GM23338 (cell line): ENCODE measurements at regions not wholly inside any gene's neighbourhood (a gene's known extent, or its start where the extent isn't known, plus 50 kb on each side); places are given as distances from the start of the nearest gene placed in this dataset.

Experiments used
- ATAC-seq: fragments of 200-7000 bp; cut with Tn5 transposase; 3 replicates; pipeline ENCODE4 v1.9.1; 2020
- DNase-seq: peaks from one replicate; pipeline ENCODE4 v3.0.0-alpha.2; 2015; ENCODE audit warnings: low spot score
- H2AFZ ChIP-seq: fragments of 200-600 bp; sonication (generic); 2 replicates; pipeline ENCODE4 v1.8.0; 2016; ENCODE audit warnings: antibody characterized with exemption, mild to moderate bottlenecking, moderate library complexity
- H3F3A ChIP-seq: fragments of 200-600 bp; sonication (generic); replicated peaks from 2 replicates; pipeline ENCODE4 v1.8.0; 2017; ENCODE audit warnings: antibody characterized with exemption, mixed run types, low read depth
- H3K27ac ChIP-seq: fragments of 200-600 bp; sonication (generic); 2 replicates; pipeline ENCODE4 v1.6.1; 2016; ENCODE audit warnings: low read depth
- H3K27me3 ChIP-seq: fragments of 200-600 bp; sonication (generic); 2 replicates; pipeline ENCODE4 v1.8.0; 2016; ENCODE audit warnings: mild to moderate bottlenecking, mixed run types, moderate library complexity; ENCODE audit not compliant: insufficient read depth
- H3K36me3 ChIP-seq: fragments of 200-600 bp; sonication (generic); 2 replicates; pipeline ENCODE4 v1.8.0; 2016; ENCODE audit warnings: mild to moderate bottlenecking; ENCODE audit not compliant: insufficient read depth
- H3K4me1 ChIP-seq: fragments of 200-600 bp; sonication (generic); 2 replicates; pipeline ENCODE4 v1.8.0; 2016; ENCODE audit warnings: mild to moderate bottlenecking, moderate library complexity; ENCODE audit not compliant: insufficient read depth
- H3K4me2 ChIP-seq: fragments of 200-600 bp; sonication (generic); 2 replicates; pipeline ENCODE4 v1.7.1; 2017; ENCODE audit warnings: mixed run types
- H3K4me3 ChIP-seq: fragments of 200-600 bp; sonication (generic); 2 replicates; pipeline ENCODE4 v1.6.1; 2016; ENCODE audit warnings: mixed run types
- H3K79me2 ChIP-seq: fragments of 200-600 bp; sonication (generic); replicated peaks from 2 replicates; pipeline ENCODE4 v1.8.0; 2017; ENCODE audit warnings: mild to moderate bottlenecking; ENCODE audit not compliant: insufficient read depth
- H3K9me2 ChIP-seq: fragments of 200-600 bp; sonication (generic); 2 replicates; pipeline ENCODE4 v1.8.0; 2017; ENCODE audit not compliant: insufficient read depth
- H4K20me1 ChIP-seq: fragments of 200-600 bp; sonication (generic); replicated peaks from 2 replicates; pipeline ENCODE4 v1.8.0; 2017; ENCODE audit warnings: mild to moderate bottlenecking; ENCODE audit not compliant: insufficient read depth
- H3K27ac Mint-ChIP-seq: 2 replicates; pipeline ENCODE4 v1.8.0; 2020; ENCODE audit warnings: inconsistent platforms, mild to moderate bottlenecking, moderate library complexity, mixed read lengths
- H3K27me3 Mint-ChIP-seq: 3 replicates; pipeline ENCODE4 v1.8.0; 2022; ENCODE audit warnings: low read depth, mild to moderate bottlenecking, moderate library complexity, mixed read lengths, inconsistent platforms; ENCODE audit not compliant: insufficient read depth, poor library complexity
- H3K36me3 Mint-ChIP-seq: 3 replicates; pipeline ENCODE4 v1.8.0; 2021; ENCODE audit warnings: low read depth, mild to moderate bottlenecking, inconsistent platforms, moderate library complexity, mixed read lengths
- H3K4me1 Mint-ChIP-seq: 3 replicates; pipeline ENCODE4 v1.8.0; 2020; ENCODE audit warnings: mild to moderate bottlenecking, inconsistent platforms, mixed read lengths
- H3K4me3 Mint-ChIP-seq: 3 replicates; pipeline ENCODE4 v1.8.0; 2021; ENCODE audit warnings: moderate library complexity, mild to moderate bottlenecking, inconsistent platforms, mixed read lengths
- H3K9me3 Mint-ChIP-seq: 3 replicates; pipeline ENCODE4 v1.8.0; 2020; ENCODE audit warnings: moderate library complexity, mild to moderate bottlenecking, inconsistent platforms, mixed read lengths
- CTCF ChIP-seq, 2 experiments: fragments of 200-600 bp in 1 of 2; sonication (generic) in 1 of 2; conservative IDR thresholded peaks; 2 replicates each; pipeline versions ENCODE4 v1.5.1 to v1.6.1; 2016 to 2017; ENCODE audit warnings: antibody characterized with exemption in 2 of 2, low read depth in 2 of 2, mild to moderate bottlenecking in 2 of 2, moderate library complexity in 1 of 2
- ETS1 ChIP-seq: IDR thresholded peaks from 2 replicates; pipeline ENCODE4 v1.6.1; 2016; ENCODE audit warnings: antibody characterized with exemption
- NANOG ChIP-seq: IDR thresholded peaks from 2 replicates; pipeline ENCODE4 v1.6.1; 2016; ENCODE audit warnings: antibody characterized with exemption, borderline replicate concordance
- REST ChIP-seq: IDR thresholded peaks from one replicate; pipeline ENCODE4 v1.6.1; 2018; ENCODE audit warnings: antibody characterized with exemption; ENCODE audit not compliant: unreplicated experiment
- ZNF114 ChIP-seq: fragments of 250-450 bp; sonication (Bioruptor Pico); IDR thresholded peaks from 2 replicates; pipeline ENCODE4 v1.5.0; 2020; ENCODE audit warnings: mild to moderate bottlenecking, moderate library complexity
- ZNF462 ChIP-seq: fragments of 250-450 bp; sonication (Bioruptor Pico); IDR thresholded peaks from 2 replicates; pipeline ENCODE4 v1.5.0; 2020; ENCODE audit warnings: mild to moderate bottlenecking, moderate library complexity

GRCh38 chr15:85875756-85876155, 81.0 kb upstream of the KLHL25 start:
- no peak overlapping the region for H3K4me3 ChIP-seq
- H3K4me3 Mint-ChIP-seq, result no peak overlapping the region
- no peak overlapping the region for H3K27ac ChIP-seq
- no peaks in the 10 kb centered on the region for H3K36me3 ChIP-seq
- peaks cover 8% of the 10 kb centered on the region for H3K27me3 Mint-ChIP-seq
- peaks cover 3% of the 10 kb centered on the region; the same call in 1 of the 3 replicates for H3K4me1 Mint-ChIP-seq
- no peaks in the 10 kb centered on the region for H3K9me3 Mint-ChIP-seq
- no peak overlapping the region for H3K27ac Mint-ChIP-seq
- no peak overlapping the region for H2AFZ ChIP-seq
- H3K36me3 Mint-ChIP-seq, result no peaks in the 10 kb centered on the region
- H3K79me2 ChIP-seq, result no peaks in the 10 kb centered on the region
- H3F3A ChIP-seq, result no peaks in the 10 kb centered on the region
- no peaks in the 10 kb centered on the region; the same call in 1 of the 2 replicates for H4K20me1 ChIP-seq
- H3K4me2 ChIP-seq, result no peak overlapping the region
- no peak for ATAC-seq
- H3K9me2 ChIP-seq, result no peaks in the 10 kb centered on the region
- no peaks in the 10 kb centered on the region for H3K4me1 ChIP-seq
- no peaks in the 10 kb centered on the region for H3K27me3 ChIP-seq
- no peak for DNase-seq
- TF ChIP-seq ETS1 (no peak), ZNF114 (CRISPR knock-in tag) (no peak), NANOG (no peak), ZNF462 (CRISPR knock-in tag) (no peak), CTCF (conservative IDR thresholded peaks at IDR 0.05; ENCODE audit: low read depth in 2 of 2) (no peak), REST (no peak)
